GM21515 (cell line): ENCODE measurements at regions not wholly inside any gene's neighbourhood (a gene's known extent, or its start where the extent isn't known, plus 50 kb on each side); places are given as distances from the start of the nearest gene placed in this dataset.
"Not testable (repeated sequence)": the region's sequence is repeated elsewhere in the genome, so short reads cannot be mapped to it uniquely, and the experiment has no call there.

ENCODE experiments used
- ATAC-seq: cut with Tn5 transposase; IDR thresholded peaks from one replicate; pipeline ENCODE4 v1.9.1; 2021; ENCODE audit not compliant: unreplicated experiment

- ATAC-seq: no peak
These were observed 63.9 kb downstream of the NFKBIZ start for GRCh38 chr3:101913168-101913567.

GRCh38 chr3:101917761-101918160 lies 68.4 kb downstream of the NFKBIZ start:
- not testable (repeated sequence) for ATAC-seq

- ATAC-seq: not testable (repeated sequence)
These were observed 72.9 kb downstream of the NFKBIZ start for GRCh38 chr3:101922151-101922725.

GRCh38 chr3:101924621-101925020 lies 75.3 kb downstream of the NFKBIZ start:
- not testable (repeated sequence) for ATAC-seq

GRCh38 chr3:101925124-101925523 lies 75.8 kb downstream of the NFKBIZ start:
- not testable (repeated sequence) for ATAC-seq

GRCh38 chr3:101925564-101925963 lies 76.2 kb downstream of the NFKBIZ start:
- no peak for ATAC-seq

- no peak for ATAC-seq
These were observed 77.3 kb downstream of the NFKBIZ start for GRCh38 chr3:101926594-101927105.

GRCh38 chr3:101928890-101929289 lies 79.6 kb downstream of the NFKBIZ start:
- no peak for ATAC-seq

GRCh38 chr3:101931081-101931480 lies 81.8 kb downstream of the NFKBIZ start:
- no peak for ATAC-seq

GRCh38 chr3:101932326-101933068 lies 83.2 kb downstream of the NFKBIZ start:
- ATAC-seq: no peak

GRCh38 chr3:101936419-101937356 lies 87.4 kb downstream of the NFKBIZ start:
- peak; percentile 95 for ATAC-seq

- ATAC-seq: peak; percentile 44
These were observed 89.0 kb downstream of the NFKBIZ start for GRCh38 chr3:101938262-101938847.

GRCh38 chr3:101939361-101940049 lies 90.2 kb downstream of the NFKBIZ start:
- ATAC-seq: no peak

- no peak for ATAC-seq
These were observed 91.4 kb downstream of the NFKBIZ start for GRCh38 chr3:101940521-101941317.

GRCh38 chr3:101941318-101942040 lies 92.2 kb downstream of the NFKBIZ start:
- ATAC-seq: no peak

- no peak for ATAC-seq
These were observed 93.0 kb downstream of the NFKBIZ start for GRCh38 chr3:101942356-101942755.

GRCh38 chr3:101943029-101943428 lies 93.7 kb downstream of the NFKBIZ start:
- ATAC-seq: no peak

- no peak for ATAC-seq
These were observed 95.0 kb downstream of the NFKBIZ start for GRCh38 chr3:101944308-101944707.

- ATAC-seq: no peak
These were observed 96.7 kb downstream of the NFKBIZ start for GRCh38 chr3:101945980-101946379.
